HG03354 (cell line): ENCODE measurements at regions not wholly inside any gene's neighbourhood (a gene's known extent, or its start where the extent isn't known, plus 50 kb on each side); places are given as distances from the start of the nearest gene placed in this dataset.
"Not testable (repeated sequence)": the region's sequence is repeated elsewhere in the genome, so short reads cannot be mapped to it uniquely, and the experiment has no call there.

Experiments used
- ATAC-seq: cut with Tn5 transposase; IDR thresholded peaks from one replicate; pipeline ENCODE4 v1.9.1; 2021; ENCODE audit warnings: mild to moderate bottlenecking; ENCODE audit not compliant: unreplicated experiment, poor library complexity, severe bottlenecking

DNA sequence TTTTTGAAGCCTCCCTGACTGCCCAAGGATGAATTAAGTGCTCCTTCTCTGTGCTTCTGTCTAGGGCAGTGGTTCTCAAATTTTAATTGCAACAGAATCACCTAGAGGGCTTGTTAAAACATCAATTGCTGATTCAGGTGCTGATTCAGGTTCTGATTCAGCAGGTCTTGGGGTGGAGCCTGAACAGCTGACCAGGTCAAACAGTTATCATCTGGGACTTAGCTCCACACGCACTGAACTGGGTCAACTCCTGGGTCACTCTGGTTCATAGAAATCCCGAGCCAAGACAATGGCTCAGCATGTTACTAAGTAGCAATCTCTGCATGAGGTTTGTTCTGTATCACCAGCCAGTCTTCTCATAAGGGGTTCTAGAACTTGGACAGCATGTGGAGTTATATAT is 192.3 kb downstream of the GJA1 start:
- no peak for ATAC-seq

- no peak for ATAC-seq
Observed at GRCh38 chr6:121630716-121631115, 195.3 kb downstream of the GJA1 start.

- ATAC-seq: not testable (repeated sequence)
Observed at GRCh38 chr6:121631752-121632151, 196.3 kb downstream of the GJA1 start.

DNA sequence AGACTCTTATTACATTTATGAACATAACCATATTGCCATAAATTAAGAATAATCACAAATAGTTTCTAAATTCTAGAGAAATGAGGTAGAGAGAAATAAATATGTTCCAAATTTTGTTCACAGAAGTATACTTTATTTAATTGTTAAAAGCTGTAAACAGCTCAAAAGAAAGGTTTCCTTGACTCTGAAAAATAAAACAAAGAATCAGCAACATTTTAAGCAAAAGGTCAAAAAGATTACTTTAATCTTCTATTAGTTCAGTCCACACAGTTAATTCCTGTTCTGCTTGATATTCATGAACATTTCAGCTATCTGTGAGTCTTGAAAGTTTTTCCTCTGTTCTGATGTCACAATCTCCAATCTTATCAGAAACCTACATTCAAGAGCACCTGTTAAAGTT is 197.9 kb downstream of the GJA1 start:
- ATAC-seq: no peak

GRCh38 chr6:121634586-121634985 is 199.1 kb downstream of the GJA1 start:
- not testable (repeated sequence) for ATAC-seq

DNA sequence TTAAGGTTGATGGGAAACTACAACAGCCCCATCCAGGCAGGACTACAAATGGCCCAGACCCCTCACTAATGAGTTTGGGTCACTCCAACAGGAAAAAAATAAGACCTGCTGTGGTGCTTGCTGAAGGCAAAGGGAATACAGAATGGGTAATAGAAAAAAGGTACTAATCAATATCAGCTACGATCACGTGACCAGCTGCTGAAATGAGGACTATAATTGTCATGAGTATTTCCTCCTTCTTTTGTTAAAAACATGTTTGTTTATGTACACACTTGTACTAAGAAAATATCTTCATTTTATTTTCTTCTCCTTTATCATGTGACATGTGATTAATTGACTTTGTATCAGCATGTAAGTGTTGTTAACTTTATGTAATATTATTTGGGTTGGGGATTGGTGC is 199.9 kb downstream of the GJA1 start:
- ATAC-seq: no peak

GRCh38 chr6:121636217-121636616 is 200.8 kb downstream of the GJA1 start:
- ATAC-seq: not testable (repeated sequence)

DNA sequence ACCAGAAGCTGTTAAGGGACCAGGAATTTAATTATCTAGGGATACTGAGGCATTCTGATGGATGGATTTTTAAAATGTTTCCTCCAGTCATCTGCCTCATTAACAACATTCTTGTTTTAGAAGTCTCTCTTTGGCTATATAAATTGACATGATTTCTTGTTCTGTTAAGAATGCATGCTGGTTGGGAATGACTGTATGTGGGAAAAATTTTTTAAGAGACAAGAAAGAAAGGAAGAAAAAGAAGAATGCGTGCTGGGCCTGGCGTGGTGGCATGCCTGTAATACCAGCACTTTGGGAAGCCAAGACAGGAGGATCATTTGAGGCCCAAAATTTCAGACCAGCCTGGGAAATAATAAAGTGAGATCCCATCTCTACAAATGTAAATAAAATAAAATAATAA is 203.6 kb downstream of the GJA1 start:
- ATAC-seq: no peak

GRCh38 chr6:121641158-121641557 is 205.7 kb downstream of the GJA1 start:
- no peak for ATAC-seq

DNA sequence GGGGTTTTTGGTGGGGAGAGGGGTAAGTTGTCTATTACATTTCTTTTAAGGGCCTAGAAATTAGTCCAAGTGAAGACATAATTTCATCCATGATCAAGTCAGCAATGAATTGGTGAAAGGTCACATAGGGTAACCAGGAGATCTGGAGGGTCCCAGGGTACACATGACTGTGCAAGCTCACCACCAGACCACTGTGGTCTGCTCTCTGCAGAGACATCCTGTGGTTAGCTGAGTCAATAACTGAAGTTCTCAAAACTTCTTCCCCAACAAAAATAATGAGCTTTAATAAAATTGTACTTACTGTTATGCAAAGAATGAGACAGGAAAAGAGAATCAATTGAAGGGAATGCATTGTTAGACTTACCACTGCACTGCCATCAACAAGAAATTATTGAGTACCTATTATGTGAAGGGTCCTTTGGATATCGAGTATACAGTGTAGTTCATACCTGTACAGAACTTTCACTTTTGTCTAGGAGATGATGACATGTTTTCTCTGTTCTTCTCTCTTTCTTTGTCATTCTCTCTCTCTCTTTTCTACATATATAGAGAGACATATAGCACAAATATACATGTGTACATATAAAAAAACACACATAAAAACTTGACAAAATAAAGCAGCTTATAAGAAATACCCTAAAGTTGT is 209.8 kb downstream of the GJA1 start:
- ATAC-seq: no peak

- no peak for ATAC-seq
Observed at GRCh38 chr6:121647905-121648304, 212.5 kb downstream of the GJA1 start.

DNA sequence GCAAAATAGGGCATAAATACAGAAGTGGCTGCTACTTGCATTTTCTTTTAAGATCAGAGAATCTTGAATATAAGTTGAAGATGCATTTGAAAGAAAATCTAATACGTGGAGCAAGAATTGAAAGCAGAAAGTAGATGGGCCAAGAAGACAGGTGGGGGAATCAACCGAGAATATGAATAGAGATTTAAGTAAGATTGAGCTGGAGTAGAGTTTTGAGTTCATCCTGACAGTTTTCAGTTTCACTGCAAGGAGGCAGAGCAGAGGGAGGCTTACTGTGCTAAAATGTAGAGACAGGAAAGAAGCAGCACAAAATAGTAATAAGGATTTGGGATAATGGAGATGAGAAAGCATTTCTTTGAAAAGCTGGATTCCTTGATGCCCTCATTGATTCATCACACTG is 214.5 kb downstream of the GJA1 start:
- no peak for ATAC-seq

GRCh38 chr6:121651420-121651819 is 216.0 kb downstream of the GJA1 start:
- ATAC-seq: no peak

DNA sequence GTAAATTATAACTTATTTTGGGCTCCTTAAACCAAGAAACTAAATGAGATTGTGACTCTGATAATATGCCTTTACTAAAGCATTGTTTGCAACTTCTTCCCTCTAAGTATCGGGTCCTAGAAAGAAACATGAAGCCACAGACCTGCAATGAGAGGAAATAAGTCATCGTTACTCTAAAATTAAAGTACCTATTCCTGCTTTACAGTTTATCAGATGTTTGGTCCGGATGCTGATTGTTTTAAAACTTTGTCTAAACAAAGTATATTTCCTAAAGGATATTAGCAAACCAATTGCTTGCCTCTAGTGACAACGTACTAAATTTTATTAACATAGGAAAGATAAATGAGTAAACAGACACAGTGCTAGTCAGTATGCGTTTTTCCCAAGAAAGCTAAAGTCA is 216.8 kb downstream of the GJA1 start:
- no peak for ATAC-seq

- ATAC-seq: no peak
Observed at GRCh38 chr6:121652726-121653623, 217.5 kb downstream of the GJA1 start.

DNA sequence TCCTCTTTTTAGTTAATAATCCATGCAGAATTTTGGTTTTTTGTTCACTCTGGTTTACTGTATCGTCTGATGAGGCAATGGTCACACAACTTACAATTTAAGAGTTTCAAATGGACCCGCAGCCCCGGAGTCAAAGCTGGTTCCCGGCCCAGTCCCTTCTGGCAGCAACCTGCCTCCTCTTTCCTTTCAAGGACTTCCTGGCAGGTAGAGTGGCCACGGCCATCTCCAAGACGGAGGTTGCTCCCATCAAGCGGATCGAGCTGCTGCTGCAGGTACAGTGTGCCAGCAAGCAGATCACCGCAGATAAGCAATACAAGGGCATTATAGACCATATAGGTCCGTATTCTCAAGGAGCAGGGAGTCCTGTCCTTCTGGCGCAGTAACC is 218.2 kb downstream of the GJA1 start:
- ATAC-seq: no peak

DNA sequence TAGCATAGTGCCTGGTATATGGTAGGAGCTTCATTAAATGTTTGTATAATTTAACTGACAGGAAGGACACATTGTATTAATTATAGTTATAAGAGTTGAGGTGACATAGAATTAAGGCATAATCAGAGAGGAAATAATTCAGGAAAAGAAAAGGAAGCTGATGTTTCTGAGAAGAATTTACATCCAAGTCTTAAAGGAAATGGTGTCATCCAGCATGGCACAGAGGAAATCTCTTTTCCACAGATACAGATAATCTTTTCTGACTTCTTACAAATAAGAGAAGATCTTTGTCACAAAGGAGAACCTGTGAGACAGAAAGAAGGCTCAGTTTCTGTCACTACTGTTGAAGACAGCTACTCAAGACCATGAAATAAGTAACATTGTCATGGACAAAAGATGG is 222.5 kb downstream of the GJA1 start:
- ATAC-seq: no peak

GRCh38 chr6:121660277-121660676 is 224.8 kb downstream of the GJA1 start:
- no peak for ATAC-seq

DNA sequence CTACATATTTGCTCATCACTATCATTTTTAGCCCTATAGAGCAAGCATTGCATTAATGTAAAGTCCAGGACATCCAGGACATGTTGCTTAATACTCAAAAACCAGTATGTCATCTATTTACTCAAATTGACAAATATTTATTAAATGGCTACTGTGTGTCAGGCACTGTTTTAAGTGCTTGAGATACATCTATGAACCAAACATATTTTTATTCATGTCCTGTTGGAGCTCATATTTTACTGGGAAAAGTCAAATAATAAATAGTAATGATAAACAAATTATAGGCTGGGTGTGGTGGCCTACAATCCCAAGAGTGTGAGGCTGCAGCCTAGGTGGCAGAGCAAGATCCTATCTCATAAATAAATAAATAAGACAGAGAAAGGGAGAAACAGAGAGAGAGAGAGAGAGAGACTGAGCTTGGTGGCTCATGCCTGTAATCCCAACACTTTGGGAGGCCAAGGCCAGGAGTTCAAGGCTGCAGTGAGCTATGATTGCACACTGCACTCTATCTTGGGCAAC is 227.9 kb downstream of the GJA1 start:
- no peak for ATAC-seq

- no peak for ATAC-seq
Observed at GRCh38 chr6:121664158-121664557, 228.7 kb downstream of the GJA1 start.

GRCh38 chr6:121666814-121667213 is 231.4 kb downstream of the GJA1 start:
- ATAC-seq: no peak
